Mesendoderm (in vitro differentiated cells): ENCODE measurements at regions not wholly inside any gene's neighbourhood (a gene's known extent, or its start where the extent isn't known, plus 50 kb on each side); places are given as distances from the start of the nearest gene placed in this dataset.

ENCODE experiments used
- DNase-seq: peaks from one replicate; pipeline ENCODE4 v3.0.0; 2013
- H2AK5ac ChIP-seq: 2 replicates; pipeline ENCODE4 v1.6.1; 2013; ENCODE audit warnings: low read length, inconsistent platforms
- H2BK120ac ChIP-seq: 2 replicates; pipeline ENCODE4 v1.6.1; 2013; ENCODE audit warnings: low read depth, mild to moderate bottlenecking, low read length, moderate library complexity, mixed read lengths
- H2BK15ac ChIP-seq: replicated peaks from 2 replicates; pipeline ENCODE4 v1.6.1; 2013; ENCODE audit warnings: low read depth, mild to moderate bottlenecking, moderate library complexity
- H2BK5ac ChIP-seq: 2 replicates; pipeline ENCODE4 v1.6.1; 2013; ENCODE audit warnings: low read length, inconsistent platforms
- H3K18ac ChIP-seq: 2 replicates; pipeline ENCODE4 v1.6.1; 2013; ENCODE audit warnings: mild to moderate bottlenecking, low read length, mixed read lengths
- H3K23ac ChIP-seq: one replicate; pipeline ENCODE4 v1.6.1; 2013; ENCODE audit warnings: low read length
- H3K27ac ChIP-seq: 2 replicates; pipeline ENCODE4 v1.5.1; 2013; ENCODE audit warnings: low read depth, mild to moderate bottlenecking, inconsistent platforms, low read length, moderate library complexity
- H3K27me3 ChIP-seq: 2 replicates; pipeline ENCODE4 v1.6.1; 2013; ENCODE audit warnings: low read length, control low read depth, mild to moderate bottlenecking, inconsistent platforms; ENCODE audit not compliant: insufficient read depth, poor library complexity
- H3K36me3 ChIP-seq: 2 replicates; pipeline ENCODE4 v1.6.1; 2013; ENCODE audit warnings: low read length, inconsistent platforms; ENCODE audit not compliant: control insufficient read depth, insufficient read depth
- H3K4ac ChIP-seq: one replicate; pipeline ENCODE4 v1.6.1; 2013; ENCODE audit warnings: low read depth, mild to moderate bottlenecking, low read length, moderate library complexity
- H3K4me1 ChIP-seq: 2 replicates; pipeline ENCODE4 v1.6.1; 2013; ENCODE audit warnings: low read depth, low read length, inconsistent platforms; ENCODE audit not compliant: control insufficient read depth
- H3K4me2 ChIP-seq: 2 replicates; pipeline ENCODE4 v1.6.1; 2013; ENCODE audit warnings: low read length
- H3K4me3 ChIP-seq: 2 replicates; pipeline ENCODE4 v1.5.1; 2013; ENCODE audit warnings: mild to moderate bottlenecking, low read length
- H3K56ac ChIP-seq: one replicate; pipeline ENCODE4 v1.6.1; 2013; ENCODE audit warnings: low read length
- H3K79me1 ChIP-seq: 2 replicates; pipeline ENCODE4 v1.6.1; 2013; ENCODE audit warnings: low read length, inconsistent platforms
- H3K79me2 ChIP-seq: 2 replicates; pipeline ENCODE4 v1.6.1; 2013; ENCODE audit warnings: mild to moderate bottlenecking, low read length; ENCODE audit not compliant: control insufficient read depth, insufficient read depth
- H3K9ac ChIP-seq: 2 replicates; pipeline ENCODE4 v1.6.1; 2013; ENCODE audit warnings: low read length, inconsistent platforms
- H4K5ac ChIP-seq: one replicate; pipeline ENCODE4 v1.6.1; 2013; ENCODE audit warnings: low read length
- H4K8ac ChIP-seq: one replicate; pipeline ENCODE4 v1.6.1; 2013; ENCODE audit warnings: low read depth, mild to moderate bottlenecking, control low read depth, low read length, moderate library complexity
- WGBS: extraction: QIAGEN DNeasy Blood & Tissue Kit; methylation state at CpG from one replicate; pipeline ENCODE4 v1.1.7; 2013; ENCODE audit warnings: low lambda C conversion rate, missing lambda C conversion rate; ENCODE audit not compliant: insufficient coverage; ENCODE audit errors: extremely low coverage; 5-methylcytosine and 5-hydroxymethylcytosine counted together

- Histone ChIP-seq H2AK5ac (no peak overlapping the region), H3K9ac (no peak overlapping the region), H3K4me1 (peaks cover 5% of the 10 kb centered on the region), H3K56ac (no peak overlapping the region), H3K27me3 (no peaks in the 10 kb centered on the region), H3K4ac (no peak overlapping the region), H2BK120ac (no peak overlapping the region), H4K5ac (no peak overlapping the region), H4K8ac (no peak overlapping the region), H3K23ac (no peak overlapping the region), H3K79me2 (no peaks in the 10 kb centered on the region), H3K79me1 (no peaks in the 10 kb centered on the region), H3K4me2 (no peak overlapping the region), H2BK15ac (no peak overlapping the region), H2BK5ac (no peak overlapping the region), H3K27ac (peak overlapping the region; percentile 62), H3K18ac (no peak overlapping the region), H3K4me3 (no peak overlapping the region), H3K36me3 (no peaks in the 10 kb centered on the region)
- no peak for DNase-seq
- no CpG with 5 or more reads among the region's 4 CpGs for WGBS
Measured at GRCh38 chrX:107560980-107561379, 67.3 kb upstream of the PRPS1 start.

GRCh38 chrX:107561468-107562215 lies 66.7 kb upstream of the PRPS1 start:
- Histone ChIP-seq H3K4me3 (no peak overlapping the region), H2AK5ac (no peak overlapping the region), H3K27me3 (no peaks in the 10 kb centered on the region), H4K5ac (no peak overlapping the region), H3K18ac (no peak overlapping the region), H3K4me1 (peaks cover 5% of the 10 kb centered on the region), H3K4ac (no peak overlapping the region), H3K79me1 (no peaks in the 10 kb centered on the region), H3K79me2 (no peaks in the 10 kb centered on the region), H3K56ac (no peak overlapping the region), H3K23ac (no peak overlapping the region), H2BK15ac (no peak overlapping the region), H3K4me2 (no peak overlapping the region), H3K36me3 (no peaks in the 10 kb centered on the region), H3K27ac (peak overlapping the region; percentile 56), H4K8ac (no peak overlapping the region), H3K9ac (no peak overlapping the region), H2BK120ac (no peak overlapping the region), H2BK5ac (no peak overlapping the region)
- no CpG with 5 or more reads among the region's 7 CpGs for WGBS
- peak; percentile 76 for DNase-seq

- no peak overlapping the region for H2BK15ac ChIP-seq
- H3K4me1 ChIP-seq: peaks cover 5% of the 10 kb centered on the region
- no CpG with 5 or more reads among the region's 3 CpGs for WGBS
- no peak overlapping the region for H2BK5ac ChIP-seq
- no peak overlapping the region for H3K4me2 ChIP-seq
- no peaks in the 10 kb centered on the region for H3K79me1 ChIP-seq
- H3K27me3 ChIP-seq: no peaks in the 10 kb centered on the region
- H3K36me3 ChIP-seq: no peaks in the 10 kb centered on the region
- no peak overlapping the region for H4K5ac ChIP-seq
- H3K23ac ChIP-seq: no peak overlapping the region
- peak overlapping the region; percentile 56 for H3K27ac ChIP-seq
- H4K8ac ChIP-seq: no peak overlapping the region
- no peak overlapping the region for H3K4me3 ChIP-seq
- H2AK5ac ChIP-seq: no peak overlapping the region
- no peak overlapping the region for H2BK120ac ChIP-seq
- H3K4ac ChIP-seq: no peak overlapping the region
- no peaks in the 10 kb centered on the region for H3K79me2 ChIP-seq
- DNase-seq: peak; percentile 69
- H3K18ac ChIP-seq: no peak overlapping the region
- no peak overlapping the region for H3K9ac ChIP-seq
- H3K56ac ChIP-seq: peak overlapping the region; percentile 7
Measured at GRCh38 chrX:107562482-107562881, 65.8 kb upstream of the PRPS1 start.

- no peaks in the 10 kb centered on the region for H3K79me2 ChIP-seq
- no peak overlapping the region for H3K56ac ChIP-seq
- no peak overlapping the region for H4K8ac ChIP-seq
- no CpG with 5 or more reads among the region's 4 CpGs for WGBS
- no peak overlapping the region for H2BK15ac ChIP-seq
- H3K4ac ChIP-seq: peak overlapping the region; percentile 24
- no peak overlapping the region for H3K4me2 ChIP-seq
- H3K23ac ChIP-seq: no peak overlapping the region
- no peak overlapping the region for H4K5ac ChIP-seq
- H3K27me3 ChIP-seq: no peaks in the 10 kb centered on the region
- no peaks in the 10 kb centered on the region for H3K79me1 ChIP-seq
- peak; percentile 64 for DNase-seq
- H3K27ac ChIP-seq: no peak overlapping the region
- peaks cover 5% of the 10 kb centered on the region for H3K4me1 ChIP-seq
- no peak overlapping the region for H2BK120ac ChIP-seq
- H3K18ac ChIP-seq: no peak overlapping the region
- H2BK5ac ChIP-seq: no peak overlapping the region
- H3K36me3 ChIP-seq: no peaks in the 10 kb centered on the region
- H3K4me3 ChIP-seq: no peak overlapping the region
- no peak overlapping the region for H3K9ac ChIP-seq
- no peak overlapping the region for H2AK5ac ChIP-seq
Measured at GRCh38 chrX:107563824-107564223, 64.5 kb upstream of the PRPS1 start.

GRCh38 chrX:107565015-107565414 lies 63.3 kb upstream of the PRPS1 start:
- DNase-seq: no peak
- H2AK5ac ChIP-seq: no peak overlapping the region
- H4K5ac ChIP-seq: no peak overlapping the region
- H3K18ac ChIP-seq: no peak overlapping the region
- H3K4ac ChIP-seq: no peak overlapping the region
- H3K79me1 ChIP-seq: no peaks in the 10 kb centered on the region
- H3K4me1 ChIP-seq: peaks cover 5% of the 10 kb centered on the region
- H3K27me3 ChIP-seq: no peaks in the 10 kb centered on the region
- H3K27ac ChIP-seq: no peak overlapping the region
- no peak overlapping the region for H3K9ac ChIP-seq
- H3K79me2 ChIP-seq: no peaks in the 10 kb centered on the region
- no peak overlapping the region for H3K23ac ChIP-seq
- no peak overlapping the region for H2BK15ac ChIP-seq
- H4K8ac ChIP-seq: no peak overlapping the region
- H3K36me3 ChIP-seq: no peaks in the 10 kb centered on the region
- no peak overlapping the region for H3K4me2 ChIP-seq
- H3K4me3 ChIP-seq: no peak overlapping the region
- H2BK120ac ChIP-seq: no peak overlapping the region
- no peak overlapping the region for H2BK5ac ChIP-seq
- H3K56ac ChIP-seq: no peak overlapping the region
- WGBS: no CpG with 5 or more reads among the region's 3 CpGs
